ENCODE measurements at regions not wholly inside any gene's neighbourhood (a gene's known extent, or its start where the extent isn't known, plus 50 kb on each side); places are given as distances from the start of the nearest gene placed in this dataset.

DNA sequence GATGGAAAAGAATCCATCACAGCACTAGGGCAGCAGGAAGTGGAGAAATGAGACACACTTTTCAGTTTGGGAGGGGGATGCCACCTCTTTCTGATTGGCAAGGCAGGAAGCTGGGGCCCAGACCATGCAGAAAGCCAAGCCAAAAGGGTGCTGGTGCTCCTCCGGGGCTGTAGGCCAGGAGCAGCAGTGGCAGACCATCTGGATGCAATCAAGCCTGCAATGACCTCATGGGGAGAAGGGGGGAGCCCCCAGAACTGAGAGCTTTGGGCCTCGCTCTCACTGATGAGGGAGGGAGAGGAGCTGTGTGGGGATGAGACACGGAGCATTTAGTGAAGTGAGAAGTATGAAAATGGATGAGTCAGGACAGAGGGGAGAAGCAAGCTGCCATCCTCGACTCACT, 141.3 kb upstream of the NALF2 start:
- TF ChIP-seq, protein P1, sequence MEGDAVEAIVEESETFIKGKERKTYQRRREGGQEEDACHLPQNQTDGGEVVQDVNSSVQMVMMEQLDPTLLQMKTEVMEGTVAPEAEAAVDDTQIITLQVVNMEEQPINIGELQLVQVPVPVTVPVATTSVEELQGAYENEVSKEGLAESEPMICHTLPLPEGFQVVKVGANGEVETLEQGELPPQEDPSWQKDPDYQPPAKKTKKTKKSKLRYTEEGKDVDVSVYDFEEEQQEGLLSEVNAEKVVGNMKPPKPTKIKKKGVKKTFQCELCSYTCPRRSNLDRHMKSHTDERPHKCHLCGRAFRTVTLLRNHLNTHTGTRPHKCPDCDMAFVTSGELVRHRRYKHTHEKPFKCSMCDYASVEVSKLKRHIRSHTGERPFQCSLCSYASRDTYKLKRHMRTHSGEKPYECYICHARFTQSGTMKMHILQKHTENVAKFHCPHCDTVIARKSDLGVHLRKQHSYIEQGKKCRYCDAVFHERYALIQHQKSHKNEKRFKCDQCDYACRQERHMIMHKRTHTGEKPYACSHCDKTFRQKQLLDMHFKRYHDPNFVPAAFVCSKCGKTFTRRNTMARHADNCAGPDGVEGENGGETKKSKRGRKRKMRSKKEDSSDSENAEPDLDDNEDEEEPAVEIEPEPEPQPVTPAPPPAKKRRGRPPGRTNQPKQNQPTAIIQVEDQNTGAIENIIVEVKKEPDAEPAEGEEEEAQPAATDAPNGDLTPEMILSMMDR (IDR thresholded peaks at IDR 0.05): no peak
- no peak for TF ChIP-seq POLR2A (IDR thresholded peaks at IDR 0.05)
